Left renal cortex interstitium (tissue), 4 donors: ENCODE measurements at regions not wholly inside any gene's neighbourhood (a gene's known extent, or its start where the extent isn't known, plus 50 kb on each side); places are given as distances from the start of the nearest gene placed in this dataset.
"Not testable (repeated sequence)": the region's sequence is repeated elsewhere in the genome, so short reads cannot be mapped to it uniquely, and the experiment has no call there.

Source experiments
- DNase-seq, 4 donors: peaks; one replicate each; pipeline ENCODE4 v3.0.0-alpha.2; 2013; ENCODE audit warnings: low read depth in 4 of 4, low spot score in 2 of 4, missing footprints in 1 of 4

- DNase-seq: no peak
Measured at GRCh38 chrX:140447150-140447549, 57.7 kb downstream of the SOX3 start.

DNA sequence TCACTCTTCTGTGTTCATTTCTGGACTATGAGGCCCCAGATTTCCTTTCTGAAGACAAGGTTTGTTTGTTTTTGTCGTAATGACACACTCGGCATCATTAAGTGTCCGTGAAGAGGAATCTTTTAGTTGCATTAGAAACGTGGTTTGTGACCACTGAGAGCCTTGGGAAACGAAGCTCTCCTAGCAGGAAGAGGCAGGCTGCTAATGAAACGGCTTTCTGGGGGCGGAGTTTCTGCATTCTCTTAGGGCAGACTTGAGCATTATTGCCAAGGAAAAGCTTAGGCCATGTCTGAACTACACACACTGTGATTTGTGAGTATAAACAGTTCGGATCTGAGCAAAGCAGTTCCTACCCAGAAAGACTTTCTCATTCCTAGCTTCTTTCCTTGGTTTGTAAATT lies 64.0 kb downstream of the SOX3 start:
- DNase-seq: no peak

- DNase-seq: no peak
Measured at GRCh38 chrX:140439476-140439875, 65.4 kb downstream of the SOX3 start.

DNA sequence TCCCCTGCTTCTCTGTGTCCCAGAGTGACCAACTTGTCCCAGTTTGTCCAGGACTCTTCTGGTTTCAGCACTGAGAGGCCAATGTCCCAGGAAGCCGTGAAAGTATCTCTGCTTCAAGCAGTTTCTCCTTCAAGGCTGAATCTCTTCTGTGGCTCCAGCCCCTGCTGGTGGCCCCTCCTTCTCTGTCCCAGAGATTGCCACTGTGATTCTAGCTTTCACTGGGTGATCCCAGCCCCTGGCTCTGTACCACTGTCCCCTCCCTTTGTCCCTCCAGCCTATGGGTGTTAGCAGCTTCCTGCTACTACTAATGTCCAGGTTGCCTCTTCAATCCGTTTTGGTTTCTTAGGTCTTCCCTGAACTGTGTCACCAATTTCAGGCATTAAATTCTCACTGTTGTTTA lies 70.5 kb downstream of the SOX3 start:
- no peak for DNase-seq

- DNase-seq: no peak
Measured at GRCh38 chrX:140433582-140433981, 71.3 kb downstream of the SOX3 start.

GRCh38 chrX:140432346-140433175 lies 72.3 kb downstream of the SOX3 start:
- no peak for DNase-seq

GRCh38 chrX:140431521-140431920 lies 73.3 kb downstream of the SOX3 start:
- no peak for DNase-seq

DNA sequence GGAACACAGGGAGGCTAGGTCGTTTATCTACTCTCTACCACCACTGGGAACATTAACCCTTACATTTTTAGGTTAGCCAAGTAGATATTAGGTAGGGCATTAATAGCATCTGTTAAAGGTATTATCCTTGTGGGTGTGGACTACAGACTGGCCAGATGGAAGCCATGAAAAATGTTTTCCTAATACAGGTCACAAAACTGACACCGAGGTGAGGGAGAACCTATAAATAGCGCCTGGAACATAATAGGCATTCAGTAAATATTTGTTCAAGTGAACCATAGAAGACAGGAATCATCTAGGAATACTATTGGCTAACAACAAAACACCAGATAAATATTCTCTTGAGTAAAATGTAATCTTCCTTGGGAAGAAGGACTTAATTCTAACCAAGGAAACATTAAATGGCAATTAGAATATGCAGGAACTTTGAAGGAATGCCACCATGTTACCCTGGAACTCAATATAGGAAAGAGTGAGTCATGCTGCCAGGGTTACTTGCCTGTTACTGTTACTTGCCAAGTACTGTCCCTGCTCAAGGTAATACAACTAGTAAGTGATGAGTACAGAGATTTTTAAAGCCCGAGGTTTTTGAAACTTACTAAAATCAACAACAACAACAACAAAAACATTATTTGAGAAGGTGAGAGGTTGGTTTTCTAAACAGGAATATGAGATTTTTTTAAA lies 79.0 kb downstream of the SOX3 start:
- DNase-seq: no peak

DNA sequence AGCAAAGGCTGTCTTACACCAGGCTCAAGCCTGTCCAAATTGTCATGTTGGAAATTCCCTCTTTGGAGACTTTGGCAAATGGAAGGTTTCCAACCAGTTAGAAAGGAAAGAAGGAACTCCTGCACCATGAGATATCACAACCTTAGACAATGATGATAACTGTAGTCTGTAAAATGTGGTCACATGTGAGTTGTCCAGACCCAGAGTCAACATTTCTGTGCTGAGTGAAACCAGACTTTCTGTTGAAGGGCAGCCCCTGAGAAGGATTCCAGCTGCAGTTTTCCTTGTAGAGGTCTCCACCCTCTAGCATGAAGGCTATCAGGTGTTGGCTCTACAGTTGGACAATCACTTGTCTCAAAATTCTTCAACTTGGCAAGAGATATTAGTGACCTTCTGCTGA lies 82.4 kb downstream of the SOX3 start:
- DNase-seq: no peak

DNA sequence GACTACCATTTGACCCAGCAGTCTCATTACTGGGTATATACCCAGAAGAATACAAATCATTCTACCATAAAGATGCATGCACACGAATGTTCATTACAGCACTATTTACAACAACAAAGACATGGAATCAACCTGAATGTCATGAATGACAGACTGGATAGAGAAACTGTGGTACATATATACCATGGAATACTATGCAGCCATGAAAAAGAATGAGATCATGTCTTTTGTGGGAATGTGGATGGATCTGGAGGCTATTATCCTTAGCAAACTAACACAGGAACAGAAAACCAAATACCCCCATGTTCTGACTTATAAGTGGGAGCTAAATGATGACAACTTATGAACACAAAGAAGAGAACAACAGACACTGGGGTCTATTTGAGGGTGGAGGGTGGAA lies 102.7 kb downstream of the SOX3 start:
- DNase-seq: not testable (repeated sequence)

GRCh38 chrX:140396326-140396725 lies 108.5 kb downstream of the SOX3 start:
- not testable (repeated sequence) for DNase-seq

GRCh38 chrX:140393507-140393906 lies 111.4 kb downstream of the SOX3 start:
- DNase-seq: no peak

- no peak for DNase-seq
Measured at GRCh38 chrX:140391313-140391712, 113.6 kb downstream of the SOX3 start.

DNA sequence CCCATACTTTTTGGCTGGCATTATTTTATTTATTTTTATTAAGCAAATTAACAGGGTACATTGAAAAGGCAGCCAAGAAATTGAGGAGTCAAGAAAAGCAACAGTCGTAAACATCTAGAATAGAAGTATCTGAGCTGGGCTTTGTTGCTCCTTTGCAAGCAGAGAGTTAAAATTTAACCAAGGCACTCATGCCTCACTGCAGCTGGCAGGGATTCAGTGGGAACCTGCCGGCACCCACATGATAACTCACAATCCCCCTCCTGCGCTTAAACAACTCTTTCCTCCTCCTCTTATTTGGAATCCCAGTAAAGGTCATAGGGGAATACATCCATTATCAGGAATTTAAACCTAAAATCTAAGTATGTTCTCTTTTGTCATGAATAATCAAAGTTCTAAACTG lies 115.5 kb downstream of the SOX3 start:
- DNase-seq: no peak

- DNase-seq: no peak
Measured at GRCh38 chrX:140362861-140363260, 142.0 kb downstream of the SOX3 start.

DNA sequence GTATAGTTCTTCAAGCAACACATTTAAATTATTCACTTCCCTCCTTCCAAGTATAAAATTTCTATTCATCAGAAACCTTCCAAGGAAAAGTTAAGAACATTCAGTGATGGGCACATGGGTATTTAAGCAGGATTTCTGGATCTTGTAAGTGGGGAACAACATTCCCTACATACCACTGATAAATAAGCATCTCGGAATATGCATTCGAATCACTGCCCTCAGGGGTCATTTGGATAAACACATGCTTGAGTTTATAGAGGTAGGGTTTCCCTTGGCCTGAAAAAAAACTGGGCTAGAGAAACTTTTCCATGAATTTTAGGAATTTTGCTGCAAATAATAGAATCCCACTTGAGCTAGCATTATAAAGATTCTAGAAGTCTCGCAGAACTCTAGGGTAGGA lies 143.9 kb downstream of the SOX3 start:
- DNase-seq: no peak

GRCh38 chrX:140360284-140360683 lies 144.6 kb downstream of the SOX3 start:
- no peak for DNase-seq

DNA sequence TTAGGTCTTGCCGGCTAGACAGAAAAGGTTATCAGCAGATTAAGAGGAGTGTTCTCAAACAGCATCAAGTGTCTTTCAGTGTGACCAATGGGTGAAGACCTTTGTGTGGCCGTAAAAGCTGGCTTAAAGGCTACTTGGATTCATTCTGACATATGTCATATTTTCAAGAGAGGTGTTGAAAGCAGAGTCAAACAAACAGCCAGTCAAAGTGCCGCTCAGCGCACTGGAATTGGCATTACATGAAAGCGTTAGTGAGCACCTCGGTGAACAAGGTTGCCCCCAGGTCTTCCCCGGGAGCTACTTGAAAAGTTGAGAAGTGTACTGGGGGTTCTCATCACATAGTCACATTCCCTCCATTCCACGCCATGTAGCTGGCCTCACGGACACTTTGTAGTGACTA lies 148.9 kb downstream of the SOX3 start:
- DNase-seq: no peak

DNA sequence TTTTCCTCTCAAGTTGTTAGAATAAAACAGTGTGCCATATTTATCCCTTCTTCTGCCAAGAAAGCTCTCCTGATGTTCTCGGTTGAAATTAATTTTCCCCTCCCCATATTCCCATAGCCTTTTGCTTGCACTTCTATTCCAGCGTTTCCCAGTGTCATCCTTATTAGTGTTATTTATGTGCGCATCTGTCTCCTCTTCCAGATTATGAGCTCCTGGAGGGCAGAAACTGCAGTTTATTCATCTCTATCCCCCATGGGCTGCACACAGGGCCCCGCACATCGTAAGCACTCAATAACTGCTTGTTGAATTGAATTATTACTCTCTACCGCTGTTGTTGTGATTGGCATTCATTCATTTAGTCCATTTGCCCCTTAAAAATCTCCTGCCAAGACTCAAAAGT lies 149.4 kb downstream of the SOX3 start:
- DNase-seq: no peak

GRCh38 chrX:140354431-140355120 lies 150.3 kb downstream of the SOX3 start:
- no peak for DNase-seq

DNA sequence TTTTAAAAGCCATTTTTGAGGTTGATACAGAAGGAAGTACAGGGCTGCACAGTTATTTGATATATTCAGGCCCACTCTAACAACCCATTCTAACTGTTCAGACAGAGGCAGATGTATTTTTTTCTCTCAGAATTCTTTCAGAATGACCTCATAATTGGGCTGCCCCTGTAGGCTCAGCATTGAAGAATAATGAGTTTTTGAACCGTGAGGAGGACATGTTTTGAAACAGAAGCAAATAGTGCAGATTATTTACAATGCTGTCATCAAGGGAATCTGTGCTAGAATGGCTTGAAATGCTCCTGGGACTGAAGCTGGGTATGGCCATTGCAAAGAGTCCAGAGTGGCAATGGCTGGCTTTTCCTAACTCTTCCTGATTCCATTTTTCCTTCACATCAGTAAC lies 158.1 kb downstream of the SOX3 start:
- no peak for DNase-seq
